K562 (cell line): ENCODE measurements at regions not wholly inside any gene's neighbourhood (a gene's known extent, or its start where the extent isn't known, plus 50 kb on each side); places are given as distances from the start of the nearest gene placed in this dataset.

ENCODE experiments used
- ATAC-seq: fragments of 200-7000 bp; cut with Tn5 transposase; 3 replicates; pipeline ENCODE4 v1.9.1; 2020; ENCODE audit warnings: moderate library complexity
- BruUV-seq: library from RNA; stranded (reverse); fragments of 400-500 nt; replicated peaks from 2 replicates; lab custom pipeline; 2021; lab: Mats Ljungman, UMichigan
- CTCF ChIA-PET: fragments of 300-600 bp; formaldehyde crosslinking; extraction: SDS; loops from one replicate; lab custom pipeline; 2021; ENCODE audit warnings: low intra/inter-chr PET ratio; lab: Yijun Ruan, JAX
- POLR2A ChIA-PET: fragments of 300-600, 350-650 bp; sonication (Branson Sonifier 250); formaldehyde crosslinking; extraction: SDS; loops from one replicate; lab custom pipeline; 2021; ENCODE audit warnings: antibody characterized with exemption, inconsistent platforms; lab: Yijun Ruan, JAX
- DNase-seq, 4 experiments: peaks; one replicate each; pipeline versions ENCODE4 v3.0.0 to v3.0.0-alpha.2; 2011 to 2018; ENCODE audit warnings: low spot score in 3 of 4, mixed read lengths in 3 of 4; ENCODE audit errors: extremely low read depth in 1 of 4
- FAIRE-seq: peaks from 2 replicates; lab custom pipeline; 2011; peaks lifted over from hg19 to GRCh38; lab: Jason Lieb, UNC
- H2AFZ ChIP-seq: 2 replicates; pipeline ENCODE4 v1.6.0; 2011; ENCODE audit warnings: low read depth, low read length, control low read depth, inconsistent platforms
- H3K27ac ChIP-seq: fragments of 200-600 bp; 3 replicates; pipeline ENCODE4 v1.8.0; 2011; ENCODE audit warnings: low read depth, mild to moderate bottlenecking, control low read depth, inconsistent platforms, low read length, moderate library complexity, mixed read lengths; ENCODE audit errors: extremely low read depth
- H3K27me3 ChIP-seq, 2 experiments: fragments of 300-600 bp in 1 of 2; 2 replicates in 1 of 2; 3 replicates in 1 of 2; pipeline versions ENCODE4 v1.6.0 to v1.8.0; 2011; ENCODE audit warnings: inconsistent platforms in 2 of 2, low read length in 2 of 2, mild to moderate bottlenecking in 1 of 2, mixed read lengths in 1 of 2, moderate library complexity in 1 of 2; ENCODE audit not compliant: control insufficient read depth in 2 of 2, insufficient read depth in 2 of 2
- H3K36me3 ChIP-seq: fragments of 300-600 bp; 3 replicates; pipeline ENCODE4 v1.8.0; 2011; ENCODE audit warnings: mild to moderate bottlenecking, low read length, inconsistent platforms; ENCODE audit not compliant: control insufficient read depth, insufficient read depth
- H3K4me1 ChIP-seq, 2 experiments: fragments of 200-600 bp in 1 of 2; replicated peaks in 1 of 2; 2 replicates in 1 of 2; 3 replicates in 1 of 2; pipeline versions ENCODE4 v1.5.1 to v1.8.0; 2011; ENCODE audit warnings: inconsistent platforms in 2 of 2, low read length in 2 of 2, mild to moderate bottlenecking in 1 of 2, mixed read lengths in 1 of 2, moderate library complexity in 1 of 2; ENCODE audit not compliant: control insufficient read depth in 2 of 2, insufficient read depth in 2 of 2
- H3K4me2 ChIP-seq: 2 replicates; pipeline ENCODE4 v1.6.1; 2011; ENCODE audit warnings: low read length, control low read depth, inconsistent platforms, mixed read lengths; ENCODE audit not compliant: insufficient read depth
- H3K4me3 ChIP-seq: fragments of 200-600 bp; sonication (generic), shearing (Covaris generic); 2 replicates; pipeline ENCODE4 v1.5.1; 2016; ENCODE audit warnings: control low read depth, inconsistent platforms
- H3K79me2 ChIP-seq: fragments of 200-600 bp; 3 replicates; pipeline ENCODE4 v1.8.0; 2011; ENCODE audit warnings: low read length, inconsistent platforms; ENCODE audit not compliant: control insufficient read depth, insufficient read depth
- H3K9ac ChIP-seq, 2 experiments: 2 replicates each; pipeline versions ENCODE4 v1.6.0 to v1.6.1; 2011; ENCODE audit warnings: low read depth in 2 of 2, low read length in 2 of 2, control low read depth in 1 of 2, inconsistent platforms in 1 of 2, mild to moderate bottlenecking in 1 of 2, mixed read lengths in 1 of 2; ENCODE audit not compliant: insufficient read depth in 1 of 2
- H3K9me1 ChIP-seq: one replicate; pipeline ENCODE4 v1.6.0; 2011; ENCODE audit warnings: inconsistent platforms, mild to moderate bottlenecking, low read length, moderate library complexity; ENCODE audit not compliant: control insufficient read depth, insufficient read depth
- H3K9me3 ChIP-seq: replicated peaks from 2 replicates; pipeline ENCODE4 v1.5.1; 2011; ENCODE audit warnings: low read depth, low read length, inconsistent platforms; ENCODE audit not compliant: control insufficient read depth, insufficient read depth
- H4K20me1 ChIP-seq: replicated peaks from 2 replicates; pipeline ENCODE4 v1.6.1; 2011; ENCODE audit warnings: low read length, inconsistent platforms, mixed read lengths; ENCODE audit not compliant: control insufficient read depth, insufficient read depth
- KAT8 ChIP-seq: fragments of 450-650 bp; IDR thresholded peaks from 2 replicates; pipeline ENCODE4 v1.6.1; 2016; ENCODE audit warnings: low read depth, mild to moderate bottlenecking
- NFE2 ChIP-seq: IDR thresholded peaks from 2 replicates; pipeline ENCODE4 v1.6.1; 2014; ENCODE audit warnings: antibody characterized with exemption, low read depth
- POLR2AphosphoS2 ChIP-seq: IDR thresholded peaks from 2 replicates; pipeline ENCODE4 v1.6.1; 2012; ENCODE audit warnings: low read length, improper control_type of control experiment
- SREBF2 ChIP-seq: sonication (generic); formaldehyde crosslinking; IDR thresholded peaks from 2 replicates; pipeline ENCODE4 v1.4.0; 2020; ENCODE audit warnings: mild to moderate bottlenecking, missing genetic modification reagents
- ZHX1 ChIP-seq: fragments of 150-350 bp; conservative IDR thresholded peaks from 2 replicates; pipeline ENCODE4 v1.6.1; 2014; ENCODE audit warnings: low read length
- ZNF133 ChIP-seq: fragments of 250-450 bp; sonication (Bioruptor Pico); IDR thresholded peaks from 2 replicates; pipeline ENCODE4 v1.4.0; 2020; ENCODE audit warnings: mild to moderate bottlenecking
- ZNF609 ChIP-seq: sonication (generic); formaldehyde crosslinking; IDR thresholded peaks from 2 replicates; pipeline ENCODE4 v1.8.1; 2023; ENCODE audit warnings: missing genetic modification reagents, mild to moderate bottlenecking, borderline replicate concordance
- ZNF79 ChIP-seq: fragments of 250-450 bp; sonication (Bioruptor Pico); IDR thresholded peaks from 2 replicates; pipeline ENCODE4 v1.4.0; 2020; ENCODE audit warnings: low read depth, mild to moderate bottlenecking, moderate library complexity
- WGBS: fragments of 100-300 bp; shearing (Covaris generic); methylation state at CpG from one replicate; pipeline ENCODE4 v1.1.6; 2016; ENCODE audit warnings: low coverage, mixed read lengths; ENCODE audit not compliant: insufficient coverage; ENCODE audit errors: missing lambda C conversion rate; 5-methylcytosine and 5-hydroxymethylcytosine counted together
- in situ Hi-C: fragments of 300-500 bp; cut with MboI; formaldehyde crosslinking; loops from 4 replicates; pipeline ENCODE4 v1.15.0; 2018; ENCODE audit warnings: inconsistent platforms, mixed read lengths
- intact Hi-C: fragments of 100-400 bp; cut with micrococcal nuclease; formaldehyde crosslinking; loops from 2 replicates; pipeline ENCODE4 v1.14.2; 2022

- no TSS peak for BruUV-seq
- no peak for TF ChIP-seq POLR2AphosphoS2
- ATAC-seq (no peak), FAIRE-seq (no peak), DNase-seq (no peak)
- H2AFZ ChIP-seq, result no peak overlapping the region
- no peak overlapping the region for H3K9ac ChIP-seq
- no peak overlapping the region for H3K27ac ChIP-seq
- no peak overlapping the region for H3K4me2 ChIP-seq
- H3K9me1 ChIP-seq, result no peaks in the 10 kb centered on the region
- H3K79me2 ChIP-seq, result no peaks in the 10 kb centered on the region
- no peak overlapping the region for H3K4me3 ChIP-seq
- POLR2A ChIA-PET, result no interaction called here
- no peaks in the 10 kb centered on the region for H4K20me1 ChIP-seq
- no peaks in the 10 kb centered on the region for H3K9me3 ChIP-seq
- H3K4me1 ChIP-seq, result no peaks in the 10 kb centered on the region
- intact Hi-C loops (no loop called here), in situ Hi-C loops (no loop called here)
- CTCF ChIA-PET, result no interaction called here
- peaks cover 0 to 5% of the 10 kb centered on the region in 2 experiments; a peak in 2 of 5 replicates for H3K27me3 ChIP-seq
- H3K36me3 ChIP-seq, result no peaks in the 10 kb centered on the region
- 6% methylated on average over 4 of the region's 4 CpGs for WGBS
Observed at GRCh38 chr10:33986515-33986914, 652.0 kb upstream of the NRP1 start.

- ChIA-PET POLR2A (no interaction called here), CTCF (no interaction called here)
- Histone ChIP-seq H3K79me2 (no peaks in the 10 kb centered on the region), H2AFZ (no peak overlapping the region), H3K4me2 (no peak overlapping the region), H3K9ac (no peak overlapping the region), H3K27ac (no peak overlapping the region), H3K4me1 (no peaks in the 10 kb centered on the region), H3K9me1 (no peaks in the 10 kb centered on the region), H4K20me1 (no peaks in the 10 kb centered on the region), H3K27me3 (peaks cover 0 to 5% of the 10 kb centered on the region in 2 experiments; a peak in 2 of 5 replicates), H3K4me3 (no peak overlapping the region), H3K9me3 (no peaks in the 10 kb centered on the region), H3K36me3 (no peaks in the 10 kb centered on the region)
- ATAC-seq, result no peak
- WGBS, result 3% methylated on average over 4 of the region's 4 CpGs
- intact Hi-C loops, result no loop called here
- no TSS peak for BruUV-seq
- no peak for DNase-seq
- in situ Hi-C loops, result no loop called here
- no peak for FAIRE-seq
- no peak for TF ChIP-seq ZHX1
- TF ChIP-seq ZNF133 (CRISPR knock-in tag), result no peak
- no peak for TF ChIP-seq KAT8
- TF ChIP-seq ZNF609 (CRISPR knock-in tag), result no peak
- TF ChIP-seq SREBF2, result no peak
- TF ChIP-seq NFE2, result no peak
- no peak for TF ChIP-seq ZNF79 (CRISPR knock-in tag)
Observed at GRCh38 chr10:33986016-33986415, 651.5 kb upstream of the NRP1 start.
